CD4-positive, alpha-beta T cell treated with Interleukin-17A for 1 hour (primary cell): ENCODE measurements at regions not wholly inside any gene's neighbourhood (a gene's known extent, or its start where the extent isn't known, plus 50 kb on each side); places are given as distances from the start of the nearest gene placed in this dataset.

Source experiments
- DNase-seq: peaks from one replicate; pipeline ENCODE4 v3.0.0-alpha.2; 2020

- no peak for DNase-seq
These were observed 341.7 kb upstream of the MTNR1B start for GRCh38 chr11:92627615-92628256.

GRCh38 chr11:92628401-92629292 is 340.8 kb upstream of the MTNR1B start:
- no peak for DNase-seq

GRCh38 chr11:92632495-92632894 is 337.0 kb upstream of the MTNR1B start:
- no peak for DNase-seq

GRCh38 chr11:92633820-92634219 is 335.6 kb upstream of the MTNR1B start:
- DNase-seq = no peak

- DNase-seq = no peak
These were observed 332.8 kb upstream of the MTNR1B start for GRCh38 chr11:92636543-92637188.

GRCh38 chr11:92638678-92639077 is 330.8 kb upstream of the MTNR1B start:
- no peak for DNase-seq

- DNase-seq = no peak
These were observed 327.1 kb upstream of the MTNR1B start for GRCh38 chr11:92642177-92642931.

GRCh38 chr11:92643827-92644226 is 325.6 kb upstream of the MTNR1B start:
- no peak for DNase-seq

- DNase-seq = no peak
These were observed 324.6 kb upstream of the MTNR1B start for GRCh38 chr11:92644595-92645445.

- no peak for DNase-seq
These were observed 318.3 kb upstream of the MTNR1B start for GRCh38 chr11:92651159-92651558.

GRCh38 chr11:92653454-92653853 is 316.0 kb upstream of the MTNR1B start:
- no peak for DNase-seq

- DNase-seq = no peak
These were observed 312.7 kb upstream of the MTNR1B start for GRCh38 chr11:92656783-92657182.

GRCh38 chr11:92657226-92657625 is 312.2 kb upstream of the MTNR1B start:
- no peak for DNase-seq

- DNase-seq = no peak
These were observed 310.7 kb upstream of the MTNR1B start for GRCh38 chr11:92658733-92659132.

- DNase-seq = no peak
These were observed 309.7 kb upstream of the MTNR1B start for GRCh38 chr11:92659793-92660192.

GRCh38 chr11:92662601-92663360 is 306.7 kb upstream of the MTNR1B start:
- DNase-seq = no peak

GRCh38 chr11:92663539-92663938 is 305.9 kb upstream of the MTNR1B start:
- DNase-seq = no peak

- no peak for DNase-seq
These were observed 301.8 kb upstream of the MTNR1B start for GRCh38 chr11:92667486-92668152.

- no peak for DNase-seq
These were observed 299.1 kb upstream of the MTNR1B start for GRCh38 chr11:92670308-92670890.

GRCh38 chr11:92671081-92671480 is 298.4 kb upstream of the MTNR1B start:
- no peak for DNase-seq
